A673 (cell line): ENCODE measurements at regions not wholly inside any gene's neighbourhood (a gene's known extent, or its start where the extent isn't known, plus 50 kb on each side); places are given as distances from the start of the nearest gene placed in this dataset.

Experiments
- BruUV-seq: library from RNA; stranded (reverse); fragments of 400-500 nt; replicated peaks from 2 replicates; lab custom pipeline; 2021; lab: Mats Ljungman, UMichigan
- CTCF ChIA-PET: fragments of 300-600 bp; sonication (Branson Sonifier 250); formaldehyde crosslinking; loops from one replicate; lab custom pipeline; 2022; ENCODE audit warnings: antibody characterized with exemption; lab: Charles Lee
- POLR2A ChIA-PET: fragments of 300-600 bp; sonication (Branson Sonifier 250); formaldehyde crosslinking; loops from one replicate; lab custom pipeline; 2022; ENCODE audit warnings: antibody characterized with exemption; ENCODE audit not compliant: low non-redundant PET; lab: Charles Lee
- DNase-seq: peaks from one replicate; pipeline ENCODE4 v3.0.0-alpha.2; 2015; ENCODE audit warnings: low spot score
- H3K27ac ChIP-seq: fragments of 200-600 bp; sonication (generic); 2 replicates; pipeline ENCODE4 v1.5.1; 2016; ENCODE audit warnings: mixed run types, low read depth, mild to moderate bottlenecking, mixed read lengths, antibody characterized with exemption, low read length; ENCODE audit not compliant: poor library complexity, severe bottlenecking
- H3K27me3 ChIP-seq: fragments of 200-600 bp; sonication (generic); replicated peaks from 2 replicates; pipeline ENCODE4 v1.6.1; 2017; ENCODE audit warnings: mixed run types, low read depth, mild to moderate bottlenecking, mixed read lengths, antibody characterized with exemption, low read length; ENCODE audit not compliant: insufficient read depth, poor library complexity
- H3K36me3 ChIP-seq: fragments of 200-600 bp; sonication (generic); 2 replicates; pipeline ENCODE4 v1.6.1; 2016; ENCODE audit warnings: mixed run types, mild to moderate bottlenecking, mixed read lengths, antibody characterized with exemption, low read length; ENCODE audit not compliant: insufficient read depth, poor library complexity, severe bottlenecking
- H3K4me1 ChIP-seq: fragments of 200-600 bp; sonication (generic); 2 replicates; pipeline ENCODE4 v1.6.1; 2017; ENCODE audit warnings: mixed run types, mild to moderate bottlenecking, mixed read lengths, antibody characterized with exemption, low read length; ENCODE audit not compliant: insufficient read depth, poor library complexity, severe bottlenecking
- H3K4me3 ChIP-seq: fragments of 200-600 bp; sonication (generic); 2 replicates; pipeline ENCODE4 v1.5.1; 2016; ENCODE audit warnings: low read depth, mixed run types, mild to moderate bottlenecking, mixed read lengths, low read length; ENCODE audit not compliant: poor library complexity, severe bottlenecking
- H3K9me3 ChIP-seq: fragments of 200-600 bp; sonication (generic); 2 replicates; pipeline ENCODE4 v1.6.1; 2016; ENCODE audit warnings: mixed run types, low read depth, mild to moderate bottlenecking, mixed read lengths, antibody characterized with exemption, low read length; ENCODE audit not compliant: poor library complexity, severe bottlenecking
- CTCF ChIP-seq: fragments of 300-800, 200-600 bp; sonication (generic); conservative IDR thresholded peaks from 2 replicates; pipeline ENCODE4 v1.5.1; 2017; ENCODE audit warnings: low read depth, mild to moderate bottlenecking, antibody characterized with exemption, low read length, moderate library complexity, mixed read lengths
- EZH2 ChIP-seq: fragments of 200-600 bp; sonication (generic); IDR thresholded peaks from 2 replicates; pipeline ENCODE4 v1.6.1; 2017; ENCODE audit warnings: borderline replicate concordance, low read depth, mild to moderate bottlenecking, mixed read lengths, antibody characterized with exemption, low read length; ENCODE audit not compliant: poor library complexity, severe bottlenecking
- intact Hi-C: fragments of 100-400 bp; cut with micrococcal nuclease; formaldehyde crosslinking; loops from one replicate; pipeline ENCODE4 v1.10.0; 2022; ENCODE audit not compliant: unreplicated experiment

- Histone ChIP-seq H3K27ac (no peak overlapping the region), H3K4me3 (no peak overlapping the region), H3K9me3 (peaks cover 4% of the 10 kb centered on the region), H3K27me3 (peaks cover 12% of the 10 kb centered on the region), H3K36me3 (no peaks in the 10 kb centered on the region), H3K4me1 (no peaks in the 10 kb centered on the region)
- POLR2A ChIA-PET, result no interaction called here
- intact Hi-C loops, result no loop called here
- DNase-seq, result no peak
- TF ChIP-seq CTCF (no peak), EZH2 (no peak)
- CTCF ChIA-PET, result no interaction called here
- no TSS peak for BruUV-seq
Measured at GRCh38 chr2:238750212-238750904, 97.5 kb upstream of the TWIST2 start.

GRCh38 chr2:238754259-238754658 lies 93.6 kb upstream of the TWIST2 start:
- DNase-seq, result no peak
- intact Hi-C loops, result no loop called here
- H3K27me3 ChIP-seq, result peaks cover 22% of the 10 kb centered on the region
- H3K9me3 ChIP-seq, result peaks cover 4% of the 10 kb centered on the region
- BruUV-seq, result no TSS peak
- H3K4me1 ChIP-seq, result no peaks in the 10 kb centered on the region
- POLR2A ChIA-PET, result no interaction called here
- H3K27ac ChIP-seq, result no peak overlapping the region
- no peak for TF ChIP-seq EZH2
- no peak for TF ChIP-seq CTCF
- H3K4me3 ChIP-seq, result no peak overlapping the region
- no peaks in the 10 kb centered on the region for H3K36me3 ChIP-seq
- CTCF ChIA-PET, result no interaction called here

GRCh38 chr2:238761868-238762267 lies 86.0 kb upstream of the TWIST2 start:
- Histone ChIP-seq H3K27me3 (peaks cover 26% of the 10 kb centered on the region), H3K4me1 (no peaks in the 10 kb centered on the region), H3K27ac (no peak overlapping the region), H3K4me3 (no peak overlapping the region), H3K9me3 (no peaks in the 10 kb centered on the region), H3K36me3 (no peaks in the 10 kb centered on the region)
- BruUV-seq, result no TSS peak
- intact Hi-C loops, result no loop called here
- POLR2A ChIA-PET, result no interaction called here
- CTCF ChIA-PET, result no interaction called here
- TF ChIP-seq EZH2, result no peak
- no peak for TF ChIP-seq CTCF
- DNase-seq, result peak; percentile 22
